ENCODE measurements at regions not wholly inside any gene's neighbourhood (a gene's known extent, or its start where the extent isn't known, plus 50 kb on each side); places are given as distances from the start of the nearest gene placed in this dataset.

GRCh38 chr11:80281194-80281593, 840.4 kb upstream of the TENM4 start:
- TF ChIP-seq POLR2A (IDR thresholded peaks at IDR 0.05; ENCODE audit: low read length): no peak
- TF ChIP-seq GATA1 (IDR thresholded peaks at IDR 0.05; ENCODE audit: low read depth, low read length): no peak
